ENCODE measurements at regions not wholly inside any gene's neighbourhood (a gene's known extent, or its start where the extent isn't known, plus 50 kb on each side); places are given as distances from the start of the nearest gene placed in this dataset.

DNA sequence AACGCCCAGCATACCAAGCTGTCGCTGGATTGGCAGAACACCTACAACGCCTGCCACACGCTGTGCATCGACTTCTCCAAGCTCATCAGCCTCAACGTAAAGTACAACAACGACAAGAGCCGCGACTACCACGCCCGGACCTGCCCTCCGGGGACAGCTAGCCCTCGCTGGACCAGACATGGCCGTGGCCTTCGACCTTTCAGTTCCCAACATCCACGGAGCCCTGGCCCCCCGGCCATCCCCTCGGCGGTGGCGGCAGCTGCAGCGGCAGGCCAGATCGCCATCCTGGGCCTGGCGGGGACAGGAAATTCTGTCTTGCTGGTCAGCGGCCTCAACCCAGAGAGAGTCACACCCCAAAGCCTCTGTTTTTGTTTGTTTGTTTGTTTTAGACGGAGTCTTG is 132.6 kb upstream of the FUT8 start:
- no peaks in the 10 kb centered on the region for H3K36me3 ChIP-seq (ENCODE audit: low read depth)
- H3K4me2 ChIP-seq (ENCODE audit: unreplicated experiment), result no peak overlapping the region
- in situ Hi-C loops (cut with MboI), result no loop called here
- no peaks in the 10 kb centered on the region for H3K9me3 ChIP-seq (ENCODE audit: low read depth)
- H4K20me1 ChIP-seq (ENCODE audit: insufficient read depth), result no peaks in the 10 kb centered on the region
- H3F3A ChIP-seq (ENCODE audit: insufficient read depth), result peaks cover 37% of the 10 kb centered on the region
- H3K4me3 ChIP-seq, result no peak overlapping the region
- peaks cover 33% of the 10 kb centered on the region for H3K4me1 ChIP-seq (ENCODE audit: insufficient read depth)
- no peak overlapping the region for H3K9ac ChIP-seq
- H3K79me2 ChIP-seq (ENCODE audit: insufficient read depth), result no peaks in the 10 kb centered on the region
- H2AFZ ChIP-seq, result no peak overlapping the region
- TF ChIP-seq EZH2phosphoT487 (IDR thresholded peaks at IDR 0.05; ENCODE audit: insufficient read depth, low read depth), result no peak
- no peak for TF ChIP-seq EZH2 (IDR thresholded peaks at IDR 0.05; ENCODE audit: insufficient read depth, poor library complexity, severe bottlenecking)
- DNase-seq, result no peak
- no peak overlapping the region for H3K27ac ChIP-seq
- 94 to 97% methylated on average over 25 of the region's 25 CpGs for WGBS, 2 experiments (ENCODE audit: low coverage in 1 of 2, low lambda C conversion rate in 2 of 2, missing lambda C conversion rate in 2 of 2)
- H3K27me3 ChIP-seq (replicated peaks; ENCODE audit: insufficient read depth), result no peaks in the 10 kb centered on the region
- no peaks in the 10 kb centered on the region for H3K9me2 ChIP-seq (ENCODE audit: insufficient read depth)

- H3K9ac ChIP-seq, result no peak overlapping the region
- H3K36me3 ChIP-seq (ENCODE audit: low read depth), result no peaks in the 10 kb centered on the region
- 98 to 99% methylated on average over 19 to 21 of the region's 22 CpGs for WGBS, 2 experiments (ENCODE audit: low coverage in 1 of 2, low lambda C conversion rate in 2 of 2, missing lambda C conversion rate in 2 of 2)
Observed at GRCh38 chr14:65280653-65281052, 131.9 kb upstream of the FUT8 start.

DNA sequence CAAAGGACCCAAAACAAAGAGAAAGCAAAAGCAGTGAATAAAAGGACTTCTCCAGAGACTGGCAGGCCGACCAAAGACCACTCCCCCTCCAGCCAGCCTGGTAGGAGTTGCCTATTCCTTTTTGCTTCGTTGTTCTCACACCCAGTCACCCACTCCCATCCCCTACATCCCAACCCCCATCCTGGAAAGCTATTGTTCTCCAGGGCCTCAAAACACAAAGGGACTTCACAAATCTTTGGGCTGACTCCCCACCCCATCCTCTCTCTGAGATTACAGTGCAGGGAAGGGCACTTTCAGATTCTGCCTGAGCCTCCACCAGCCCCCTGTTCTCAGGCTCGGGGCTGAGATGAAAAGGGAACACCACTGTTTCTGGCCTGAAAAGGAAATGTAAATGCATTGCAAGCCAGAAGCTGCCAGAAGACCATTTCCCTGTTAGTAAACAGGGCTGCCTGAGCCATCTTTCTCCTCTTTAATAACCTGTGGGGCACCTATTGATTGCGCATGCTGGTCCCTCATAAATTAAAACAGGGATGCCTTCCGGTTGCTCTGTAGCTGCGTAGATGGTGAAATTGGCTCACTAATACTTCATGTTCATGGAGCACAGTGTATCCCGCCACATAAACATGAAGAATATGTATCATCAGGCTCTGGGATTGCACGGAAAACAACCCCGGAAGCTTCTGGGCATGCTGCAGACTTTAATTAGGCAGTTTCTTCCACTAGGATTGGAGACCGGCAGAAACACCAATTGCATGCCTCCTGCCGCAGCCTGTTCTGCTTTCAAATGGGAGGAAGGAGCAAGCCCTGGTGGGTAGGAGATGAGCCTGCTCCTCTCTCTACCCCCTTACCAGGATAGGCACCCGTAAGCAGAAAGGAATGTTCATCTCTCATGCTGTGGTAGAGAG is 130.3 kb upstream of the FUT8 start:
- Histone ChIP-seq H3K27ac (peak overlapping the region; percentile 58), H3K9me2 (ENCODE audit: insufficient read depth) (no peaks in the 10 kb centered on the region), H3K79me2 (ENCODE audit: insufficient read depth) (no peaks in the 10 kb centered on the region), H3K9me3 (ENCODE audit: low read depth) (no peaks in the 10 kb centered on the region), H3K4me1 (ENCODE audit: insufficient read depth) (peaks cover 26% of the 10 kb centered on the region), H3K4me2 (ENCODE audit: unreplicated experiment) (peak overlapping the region; percentile 26), H3K27me3 (replicated peaks; ENCODE audit: insufficient read depth) (no peaks in the 10 kb centered on the region), H3K9ac (peak overlapping the region; percentile 54), H3K36me3 (ENCODE audit: low read depth) (no peaks in the 10 kb centered on the region), H3F3A (ENCODE audit: insufficient read depth) (peaks cover 29% of the 10 kb centered on the region), H4K20me1 (ENCODE audit: insufficient read depth) (no peaks in the 10 kb centered on the region), H3K4me3 (peak overlapping the region; percentile 15), H2AFZ (peak overlapping the region; percentile 75)
- TF ChIP-seq EZH2 (IDR thresholded peaks at IDR 0.05; ENCODE audit: insufficient read depth, poor library complexity, severe bottlenecking) (no peak), EZH2phosphoT487 (IDR thresholded peaks at IDR 0.05; ENCODE audit: insufficient read depth, low read depth) (no peak)
- in situ Hi-C loops (cut with MboI), result no loop called here
- WGBS, 2 experiments (ENCODE audit: low coverage in 1 of 2, low lambda C conversion rate in 2 of 2, missing lambda C conversion rate in 2 of 2), result 54% methylated on average over 12 of the region's 12 CpGs
- peak; percentile 77 for DNase-seq

More at GRCh38 chr14:65280653-65281052, 131.9 kb upstream of the FUT8 start:
- TF ChIP-seq EZH2 (IDR thresholded peaks at IDR 0.05; ENCODE audit: insufficient read depth, poor library complexity, severe bottlenecking) (no peak), EZH2phosphoT487 (IDR thresholded peaks at IDR 0.05; ENCODE audit: insufficient read depth, low read depth) (no peak)
- Histone ChIP-seq H2AFZ (no peak overlapping the region), H3F3A (ENCODE audit: insufficient read depth) (peaks cover 37% of the 10 kb centered on the region), H3K9me3 (ENCODE audit: low read depth) (no peaks in the 10 kb centered on the region), H3K4me3 (no peak overlapping the region), H3K4me1 (ENCODE audit: insufficient read depth) (peaks cover 33% of the 10 kb centered on the region), H3K27ac (no peak overlapping the region), H3K27me3 (replicated peaks; ENCODE audit: insufficient read depth) (no peaks in the 10 kb centered on the region), H4K20me1 (ENCODE audit: insufficient read depth) (no peaks in the 10 kb centered on the region), H3K79me2 (ENCODE audit: insufficient read depth) (no peaks in the 10 kb centered on the region), H3K9me2 (ENCODE audit: insufficient read depth) (no peaks in the 10 kb centered on the region), H3K4me2 (ENCODE audit: unreplicated experiment) (no peak overlapping the region)
- in situ Hi-C loops (cut with MboI), result no loop called here
- DNase-seq, result no peak

GRCh38 chr14:65282896-65283253 is 129.7 kb upstream of the FUT8 start:
- Histone ChIP-seq H3K36me3 (ENCODE audit: low read depth) (no peaks in the 10 kb centered on the region), H3K27ac (peak overlapping the region; percentile 58), H3K79me2 (ENCODE audit: insufficient read depth) (no peaks in the 10 kb centered on the region), H3K4me1 (ENCODE audit: insufficient read depth) (peaks cover 20% of the 10 kb centered on the region), H3K27me3 (replicated peaks; ENCODE audit: insufficient read depth) (no peaks in the 10 kb centered on the region), H3K4me2 (ENCODE audit: unreplicated experiment) (peak overlapping the region; percentile 26), H3K9me2 (ENCODE audit: insufficient read depth) (no peaks in the 10 kb centered on the region), H3K4me3 (peak overlapping the region; percentile 15), H3K9ac (0 out of 2 replicates have a peak overlapping the region, but pooled peaks have one; percentile 54), H3F3A (ENCODE audit: insufficient read depth) (peaks cover 23% of the 10 kb centered on the region), H2AFZ (peak overlapping the region; percentile 75), H3K9me3 (ENCODE audit: low read depth) (no peaks in the 10 kb centered on the region), H4K20me1 (ENCODE audit: insufficient read depth) (no peaks in the 10 kb centered on the region)
- 57 to 62% methylated on average over 3 of the region's 3 CpGs for WGBS, 2 experiments (ENCODE audit: low coverage in 1 of 2, low lambda C conversion rate in 2 of 2, missing lambda C conversion rate in 2 of 2)
- DNase-seq, result no peak
- in situ Hi-C loops (cut with MboI), result no loop called here
- no peak for TF ChIP-seq EZH2 (IDR thresholded peaks at IDR 0.05; ENCODE audit: insufficient read depth, poor library complexity, severe bottlenecking)
- TF ChIP-seq EZH2phosphoT487 (IDR thresholded peaks at IDR 0.05; ENCODE audit: insufficient read depth, low read depth), result no peak
